Keratinocyte (primary cell): ENCODE measurements at regions not wholly inside any gene's neighbourhood (a gene's known extent, or its start where the extent isn't known, plus 50 kb on each side); places are given as distances from the start of the nearest gene placed in this dataset.

Experiments used
- DNase-seq: peaks from one replicate; pipeline ENCODE4 v3.0.0-alpha.2; 2011; ENCODE audit warnings: low read depth, missing footprints, low spot score
- FAIRE-seq: peaks from 2 replicates; lab custom pipeline; 2011; peaks lifted over from hg19 to GRCh38; lab: Jason Lieb, UNC
- H2AFZ ChIP-seq: 2 replicates; pipeline ENCODE4 v1.6.0; 2012; ENCODE audit warnings: low read length, control low read depth, inconsistent platforms; ENCODE audit not compliant: control insufficient read depth
- H3K27ac ChIP-seq: 2 replicates; pipeline ENCODE4 v1.5.1; 2011; ENCODE audit warnings: low read length; ENCODE audit not compliant: control insufficient read depth, insufficient read depth
- H3K27me3 ChIP-seq: 3 replicates; pipeline ENCODE4 v1.6.0; 2011; ENCODE audit warnings: low read length; ENCODE audit not compliant: control insufficient read depth, insufficient read depth; ENCODE audit errors: extremely low read depth
- H3K36me3 ChIP-seq, 2 experiments: 2 replicates in 1 of 2; 3 replicates in 1 of 2; pipeline ENCODE4 v1.5.1; 2011; ENCODE audit warnings: low read length in 2 of 2, mild to moderate bottlenecking in 1 of 2; ENCODE audit not compliant: control insufficient read depth in 2 of 2, insufficient read depth in 2 of 2; ENCODE audit errors: extremely low read depth in 1 of 2
- H3K4me1 ChIP-seq: 3 replicates; pipeline ENCODE4 v1.5.1; 2011; ENCODE audit warnings: low read length; ENCODE audit not compliant: control insufficient read depth, insufficient read depth; ENCODE audit errors: extremely low read depth
- H3K4me2 ChIP-seq: 3 replicates; pipeline ENCODE4 v1.6.0; 2011; ENCODE audit warnings: low read depth, low read length; ENCODE audit not compliant: control insufficient read depth, insufficient read depth; ENCODE audit errors: extremely low read depth
- H3K4me3 ChIP-seq, 3 experiments: fragments of 200-600 bp in 1 of 3; sonication (generic) in 1 of 3; 2 replicates in 2 of 3; 3 replicates in 1 of 3; pipeline ENCODE4 v1.5.1; 2011 to 2016; ENCODE audit warnings: low read length in 3 of 3, mild to moderate bottlenecking in 3 of 3, control low read depth in 2 of 3, inconsistent platforms in 1 of 3, low read depth in 1 of 3, mixed read lengths in 1 of 3, mixed run types in 1 of 3, moderate library complexity in 1 of 3; ENCODE audit not compliant: control insufficient read depth in 2 of 3, insufficient read depth in 2 of 3; ENCODE audit errors: extremely low read depth in 1 of 3
- H3K79me2 ChIP-seq: 2 replicates; pipeline ENCODE4 v1.6.0; 2012; ENCODE audit warnings: low read length; ENCODE audit not compliant: control insufficient read depth, insufficient read depth
- H3K9ac ChIP-seq: 3 replicates; pipeline ENCODE4 v1.6.0; 2011; ENCODE audit warnings: low read length; ENCODE audit not compliant: control insufficient read depth, insufficient read depth; ENCODE audit errors: extremely low read depth
- H3K9me1 ChIP-seq: 3 replicates; pipeline ENCODE4 v1.6.0; 2011; ENCODE audit warnings: low read length; ENCODE audit not compliant: control insufficient read depth, insufficient read depth; ENCODE audit errors: extremely low read depth
- H3K9me3 ChIP-seq: 2 replicates; pipeline ENCODE4 v1.5.1; 2012; ENCODE audit warnings: low read depth, low read length; ENCODE audit not compliant: control insufficient read depth
- H4K20me1 ChIP-seq: 3 replicates; pipeline ENCODE4 v1.6.0; 2011; ENCODE audit warnings: low read length; ENCODE audit not compliant: control insufficient read depth, insufficient read depth; ENCODE audit errors: extremely low read depth
- EZH2 ChIP-seq: IDR thresholded peaks from one replicate; pipeline ENCODE4 v1.6.1; 2012; ENCODE audit warnings: inconsistent platforms, mild to moderate bottlenecking, low read length, moderate library complexity
- dilution Hi-C: fragments of 300-500 bp; cut with MboI; formaldehyde crosslinking; loops from one replicate; pipeline ENCODE4 v1.7.0; 2020; ENCODE audit warnings: low sequenced_read_pairs; ENCODE audit not compliant: extremely low pct_ligation_motif_present
- TF ChIP-seq, protein P1 (sequence below), 3 experiments: IDR thresholded peaks in 1 of 3; conservative IDR thresholded peaks in 1 of 3; optimal IDR thresholded peaks in 1 of 3; 2 replicates in 2 of 3; 3 replicates in 1 of 3; pipeline versions ENCODE3 to v1.5.1; 2011; ENCODE audit warnings: low read length in 3 of 3, mild to moderate bottlenecking in 3 of 3, moderate library complexity in 2 of 3, control low read depth in 1 of 3, inconsistent platforms in 1 of 3; ENCODE audit not compliant: insufficient read depth in 2 of 3; ENCODE audit errors: extremely low read depth in 1 of 3

DNA sequence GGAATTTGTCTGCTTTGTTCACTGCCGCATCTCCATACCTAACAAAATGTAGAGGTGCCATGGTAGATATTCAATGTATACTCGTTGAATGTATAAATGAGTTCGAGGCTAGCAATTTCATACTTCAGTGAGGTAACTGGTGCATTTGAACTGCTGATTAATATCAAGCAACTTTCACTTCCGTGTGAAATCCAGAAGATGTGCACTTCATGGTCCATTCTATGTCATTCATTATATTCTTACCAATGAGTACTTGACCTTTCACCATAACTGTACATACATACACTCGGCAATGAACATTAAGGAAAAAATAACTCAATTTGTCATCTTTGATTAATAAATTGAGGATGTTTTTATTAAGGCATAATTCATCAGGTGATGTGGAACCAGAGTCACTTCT is 598.5 kb downstream of the ZNF385D start:
- no peak for DNase-seq
- no peaks in the 10 kb centered on the region for H3K4me1 ChIP-seq
- H3K9ac ChIP-seq = no peak overlapping the region
- H3K9me1 ChIP-seq = no peaks in the 10 kb centered on the region
- H3K27ac ChIP-seq = no peak overlapping the region
- no peaks in the 10 kb centered on the region for H3K79me2 ChIP-seq
- no peaks in the 10 kb centered on the region for H3K27me3 ChIP-seq
- H3K9me3 ChIP-seq = no peaks in the 10 kb centered on the region
- TF ChIP-seq, protein P1, sequence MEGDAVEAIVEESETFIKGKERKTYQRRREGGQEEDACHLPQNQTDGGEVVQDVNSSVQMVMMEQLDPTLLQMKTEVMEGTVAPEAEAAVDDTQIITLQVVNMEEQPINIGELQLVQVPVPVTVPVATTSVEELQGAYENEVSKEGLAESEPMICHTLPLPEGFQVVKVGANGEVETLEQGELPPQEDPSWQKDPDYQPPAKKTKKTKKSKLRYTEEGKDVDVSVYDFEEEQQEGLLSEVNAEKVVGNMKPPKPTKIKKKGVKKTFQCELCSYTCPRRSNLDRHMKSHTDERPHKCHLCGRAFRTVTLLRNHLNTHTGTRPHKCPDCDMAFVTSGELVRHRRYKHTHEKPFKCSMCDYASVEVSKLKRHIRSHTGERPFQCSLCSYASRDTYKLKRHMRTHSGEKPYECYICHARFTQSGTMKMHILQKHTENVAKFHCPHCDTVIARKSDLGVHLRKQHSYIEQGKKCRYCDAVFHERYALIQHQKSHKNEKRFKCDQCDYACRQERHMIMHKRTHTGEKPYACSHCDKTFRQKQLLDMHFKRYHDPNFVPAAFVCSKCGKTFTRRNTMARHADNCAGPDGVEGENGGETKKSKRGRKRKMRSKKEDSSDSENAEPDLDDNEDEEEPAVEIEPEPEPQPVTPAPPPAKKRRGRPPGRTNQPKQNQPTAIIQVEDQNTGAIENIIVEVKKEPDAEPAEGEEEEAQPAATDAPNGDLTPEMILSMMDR (optimal IDR thresholded peaks at IDR 0.05 in 1 of 3, IDR thresholded peaks at IDR 0.05 in 1 of 3, conservative IDR thresholded peaks at IDR 0.05 in 1 of 3; ENCODE audit: extremely low read depth in 1 of 3, insufficient read depth in 2 of 3, low read length in 3 of 3) = no peak
- no peak for TF ChIP-seq EZH2
- no peak overlapping the region for H3K4me3 ChIP-seq
- H3K4me2 ChIP-seq = no peak overlapping the region
- FAIRE-seq = no peak
- no peak overlapping the region for H2AFZ ChIP-seq
- H4K20me1 ChIP-seq = no peaks in the 10 kb centered on the region
- dilution Hi-C loops = no loop called here
- H3K36me3 ChIP-seq = no peaks in the 10 kb centered on the region

DNA sequence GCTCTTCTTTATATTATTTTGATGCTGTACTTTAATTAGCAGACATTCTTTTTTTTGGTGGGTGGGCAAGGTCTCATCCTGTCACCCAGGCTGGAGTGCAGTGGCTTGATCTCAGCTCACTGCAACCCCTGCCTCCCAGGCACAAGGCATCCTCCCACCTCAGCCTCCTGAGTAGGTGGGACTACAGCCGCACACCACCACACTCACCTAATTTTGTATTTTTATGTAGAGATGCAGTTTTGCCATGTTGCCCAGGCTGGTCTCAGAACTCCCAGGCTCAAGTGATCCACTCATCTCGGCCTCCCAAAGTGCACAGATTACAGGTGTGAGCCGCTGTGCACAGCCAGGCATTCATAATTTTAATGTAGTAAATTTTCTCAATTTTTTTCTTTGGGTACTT is 608.1 kb downstream of the ZNF385D start:
- no peak overlapping the region for H3K9ac ChIP-seq
- H3K79me2 ChIP-seq = no peaks in the 10 kb centered on the region
- H3K36me3 ChIP-seq = no peaks in the 10 kb centered on the region
- H3K4me1 ChIP-seq = no peaks in the 10 kb centered on the region
- H3K9me1 ChIP-seq = no peaks in the 10 kb centered on the region
- no peak overlapping the region for H2AFZ ChIP-seq
- DNase-seq = no peak
- H3K27ac ChIP-seq = no peak overlapping the region
- no peaks in the 10 kb centered on the region for H3K27me3 ChIP-seq
- FAIRE-seq = no peak
- no peaks in the 10 kb centered on the region for H3K9me3 ChIP-seq
- dilution Hi-C loops = no loop called here
- H4K20me1 ChIP-seq = no peaks in the 10 kb centered on the region
- no peak for TF ChIP-seq EZH2
- TF ChIP-seq, protein P1 (optimal IDR thresholded peaks at IDR 0.05 in 1 of 3, IDR thresholded peaks at IDR 0.05 in 1 of 3, conservative IDR thresholded peaks at IDR 0.05 in 1 of 3; ENCODE audit: extremely low read depth in 1 of 3, insufficient read depth in 2 of 3, low read length in 3 of 3) = no peak
- no peak overlapping the region for H3K4me2 ChIP-seq
- H3K4me3 ChIP-seq = no peak overlapping the region
